GM19452 (cell line): ENCODE measurements at regions not wholly inside any gene's neighbourhood (a gene's known extent, or its start where the extent isn't known, plus 50 kb on each side); places are given as distances from the start of the nearest gene placed in this dataset.

ENCODE experiments used
- ATAC-seq: cut with Tn5 transposase; IDR thresholded peaks from one replicate; pipeline ENCODE4 v1.9.1; 2021; ENCODE audit not compliant: unreplicated experiment

GRCh38 chr3:16658004-16658924 is 53.0 kb upstream of the DAZL start:
- no peak for ATAC-seq

- ATAC-seq = no peak
Measured at GRCh38 chr3:16658925-16659793, 53.9 kb upstream of the DAZL start.

GRCh38 chr3:16663854-16664712 is 58.9 kb upstream of the DAZL start:
- no peak for ATAC-seq

GRCh38 chr3:16665282-16665741 is 60.1 kb upstream of the DAZL start:
- ATAC-seq = no peak

GRCh38 chr3:16666206-16666605 is 61.0 kb upstream of the DAZL start:
- no peak for ATAC-seq

- no peak for ATAC-seq
Measured at GRCh38 chr3:16667633-16668032, 62.4 kb upstream of the DAZL start.

- no peak for ATAC-seq
Measured at GRCh38 chr3:16668776-16669545, 63.7 kb upstream of the DAZL start.

GRCh38 chr3:16670191-16670590 is 65.0 kb upstream of the DAZL start:
- ATAC-seq = no peak

- ATAC-seq = no peak
Measured at GRCh38 chr3:16671690-16672089, 66.5 kb upstream of the DAZL start.

- no peak for ATAC-seq
Measured at GRCh38 chr3:16673530-16673929, 68.3 kb upstream of the DAZL start.

- no peak for ATAC-seq
Measured at GRCh38 chr3:16675805-16676204, 70.6 kb upstream of the DAZL start.

GRCh38 chr3:16686679-16687078 is 81.5 kb upstream of the DAZL start:
- ATAC-seq = no peak

- no peak for ATAC-seq
Measured at GRCh38 chr3:16687221-16687620, 82.0 kb upstream of the DAZL start.

GRCh38 chr3:16692486-16693344 is 87.5 kb upstream of the DAZL start:
- no peak for ATAC-seq

GRCh38 chr3:16693820-16694219 is 88.6 kb upstream of the DAZL start:
- ATAC-seq = no peak

GRCh38 chr3:16695710-16696109 is 90.5 kb upstream of the DAZL start:
- ATAC-seq = no peak

- no peak for ATAC-seq
Measured at GRCh38 chr3:16697443-16698147, 92.4 kb upstream of the DAZL start.

GRCh38 chr3:16700651-16701050 is 95.4 kb upstream of the DAZL start:
- no peak for ATAC-seq

GRCh38 chr3:16704941-16705340 is 99.7 kb upstream of the DAZL start:
- no peak for ATAC-seq
